Left lung (tissue), 4 donors: ENCODE measurements at regions not wholly inside any gene's neighbourhood (a gene's known extent, or its start where the extent isn't known, plus 50 kb on each side); places are given as distances from the start of the nearest gene placed in this dataset.

Experiments used
- ATAC-seq: fragments of 200-7000 bp; cut with Tn5 transposase; one replicate; pipeline ENCODE4 v1.9.1; 2020; ENCODE audit warnings: moderate library complexity
- DNase-seq, 4 donors: peaks; one replicate each; pipeline ENCODE4 v3.0.0-alpha.2; 2013 to 2020
- H3K27ac ChIP-seq, 2 donors: fragments of 200-600 bp; sonication (generic) in 1 of 2; one replicate each; pipeline versions ENCODE4 v1.5.0 to v1.8.0; 2020 to 2021
- H3K27me3 ChIP-seq, 2 donors: fragments of 200-600 bp; sonication (generic) in 1 of 2; one replicate each; pipeline versions ENCODE4 v1.5.0 to v1.8.0; 2020 to 2021
- H3K36me3 ChIP-seq, 2 donors: fragments of 200-600 bp; sonication (generic) in 1 of 2; one replicate each; pipeline versions ENCODE4 v1.5.0 to v1.8.0; 2020 to 2021
- H3K4me1 ChIP-seq, 2 donors: fragments of 200-600 bp; one replicate each; pipeline ENCODE4 v1.8.0; 2021
- H3K4me3 ChIP-seq, 2 donors: fragments of 200-600 bp; sonication (generic) in 1 of 2; one replicate each; pipeline versions ENCODE4 v1.5.0 to v1.8.0; 2020 to 2021; ENCODE audit warnings: mild to moderate bottlenecking in 1 of 2
- H3K9me3 ChIP-seq, 2 donors: fragments of 200-600 bp; sonication (generic) in 1 of 2; one replicate each; pipeline versions ENCODE4 v1.5.0 to v1.8.0; 2020 to 2021
- CTCF ChIP-seq, 2 donors: fragments of 200-600 bp; sonication (generic) in 1 of 2; IDR thresholded peaks; one replicate each; pipeline versions ENCODE4 v1.5.0 to v1.8.0; 2021; ENCODE audit warnings: antibody characterized with exemption in 2 of 2
- intact Hi-C, 2 donors: fragments of 100-400 bp; cut with DNase I; formaldehyde crosslinking; loops; one replicate each; pipeline versions ENCODE4 v1.11.2 to v1.14.2; 2022
- donor health status: DM: no; HTN: yes; CAD: no.
- donor health status: DM: no; HTN: no; CAD: no.

GRCh38 chr1:199868777-199869176 is 158.7 kb upstream of the NR5A2 start:
- Histone ChIP-seq H3K36me3 (no peaks in the 10 kb centered on the region), H3K27me3 (no peaks in the 10 kb centered on the region), H3K27ac (no peak overlapping the region), H3K9me3 (no peaks in the 10 kb centered on the region), H3K4me1 (peaks cover 0 to 16% of the 10 kb centered on the region in 2 donors), H3K4me3 (no peak overlapping the region)
- ATAC-seq (no peak), DNase-seq (no peak)
- intact Hi-C loops: no loop called here
- TF ChIP-seq CTCF (IDR thresholded peaks at IDR 0.05): no peak

- no peak overlapping the region for H3K4me3 ChIP-seq
- DNase-seq: no peak
- H3K27me3 ChIP-seq: no peaks in the 10 kb centered on the region
- TF ChIP-seq CTCF (IDR thresholded peaks at IDR 0.05): no peak
- no peaks in the 10 kb centered on the region for H3K36me3 ChIP-seq
- H3K9me3 ChIP-seq: no peaks in the 10 kb centered on the region
- intact Hi-C loops: no loop called here
- peak; percentile 60 for ATAC-seq
- no peak overlapping the region for H3K27ac ChIP-seq
- H3K4me1 ChIP-seq: peaks cover 0 to 11% of the 10 kb centered on the region in 2 donors
Measured at GRCh38 chr1:199875337-199875736, 152.2 kb upstream of the NR5A2 start.

GRCh38 chr1:199875856-199876255 is 151.7 kb upstream of the NR5A2 start:
- H3K9me3 ChIP-seq: no peaks in the 10 kb centered on the region
- ATAC-seq: no peak
- no peaks in the 10 kb centered on the region for H3K27me3 ChIP-seq
- no peak for DNase-seq
- H3K4me3 ChIP-seq: no peak overlapping the region
- no peak overlapping the region for H3K27ac ChIP-seq
- H3K4me1 ChIP-seq: peaks cover 0 to 11% of the 10 kb centered on the region in 2 donors
- intact Hi-C loops: no loop called here
- H3K36me3 ChIP-seq: no peaks in the 10 kb centered on the region
- TF ChIP-seq CTCF (IDR thresholded peaks at IDR 0.05): no peak

GRCh38 chr1:199877526-199878384 is 149.8 kb upstream of the NR5A2 start:
- Histone ChIP-seq H3K27me3 (no peaks in the 10 kb centered on the region), H3K9me3 (peaks cover 0 to 2% of the 10 kb centered on the region in 2 donors), H3K4me3 (no peak overlapping the region), H3K36me3 (no peaks in the 10 kb centered on the region), H3K4me1 (peaks cover 0 to 11% of the 10 kb centered on the region in 2 donors), H3K27ac (no peak overlapping the region)
- no peak for TF ChIP-seq CTCF (IDR thresholded peaks at IDR 0.05)
- intact Hi-C loops: no loop called here
- ATAC-seq: no peak
- DNase-seq: no peak

GRCh38 chr1:199878823-199879222 is 148.7 kb upstream of the NR5A2 start:
- intact Hi-C loops: no loop called here
- TF ChIP-seq CTCF (IDR thresholded peaks at IDR 0.05): no peak
- Histone ChIP-seq H3K27ac (peak overlapping the region in 1 of 2 donors; percentile 13), H3K9me3 (peaks cover 0 to 2% of the 10 kb centered on the region in 2 donors), H3K36me3 (no peaks in the 10 kb centered on the region), H3K4me1 (peaks cover 0 to 11% of the 10 kb centered on the region in 2 donors), H3K27me3 (no peaks in the 10 kb centered on the region), H3K4me3 (no peak overlapping the region)
- DNase-seq (no peak), ATAC-seq (peak; percentile 29)
